ENCODE measurements at regions not wholly inside any gene's neighbourhood (a gene's known extent, or its start where the extent isn't known, plus 50 kb on each side); places are given as distances from the start of the nearest gene placed in this dataset.

- WGBS, 3 donors: 82 to 85% (median 84%) methylated on average over 34 of the region's 34 CpGs
- DNase-seq (no peak), ATAC-seq (no peak)
- TF ChIP-seq CTCF (IDR thresholded peaks at IDR 0.05): no peak
- Histone ChIP-seq H3K4me3 (no peak overlapping the region), H3K36me3 (ENCODE audit: insufficient read depth in 1 of 2, low read depth in 1 of 2) (no peaks in the 10 kb centered on the region), H3K4me1 (no peaks in the 10 kb centered on the region), H3K27me3 (ENCODE audit: insufficient read depth in 3 of 3, low read length in 2 of 3) (no peaks in the 10 kb centered on the region), H3K9me3 (no peaks in the 10 kb centered on the region), H3K27ac (no peak overlapping the region)
- intact Hi-C loops (cut with DNase I): no loop called here
Measured at GRCh38 chr20:40913224-40914185, 115.1 kb upstream of the TOP1 start.

- H3K4me3 ChIP-seq: no peak overlapping the region
- H3K36me3 ChIP-seq (ENCODE audit: insufficient read depth in 1 of 2, low read depth in 1 of 2): no peaks in the 10 kb centered on the region
- 52 to 69% (median 53%) methylated on average over 3 of the region's 3 CpGs for WGBS, 3 donors
- TF ChIP-seq CTCF (IDR thresholded peaks at IDR 0.05): no peak
- H3K4me1 ChIP-seq: no peaks in the 10 kb centered on the region
- ATAC-seq: no peak
- no peak for DNase-seq
- no peaks in the 10 kb centered on the region for H3K9me3 ChIP-seq
- H3K27me3 ChIP-seq (ENCODE audit: insufficient read depth in 3 of 3, low read length in 2 of 3): no peaks in the 10 kb centered on the region
- H3K27ac ChIP-seq: no peak overlapping the region
- intact Hi-C loops (cut with DNase I): no loop called here
Measured at GRCh38 chr20:40915756-40916155, 112.9 kb upstream of the TOP1 start.

GRCh38 chr20:40916276-40916675 is 112.3 kb upstream of the TOP1 start:
- intact Hi-C loops (cut with DNase I): no loop called here
- H3K9me3 ChIP-seq: no peaks in the 10 kb centered on the region
- no peak for TF ChIP-seq CTCF (IDR thresholded peaks at IDR 0.05)
- H3K36me3 ChIP-seq (ENCODE audit: insufficient read depth in 1 of 2, low read depth in 1 of 2): no peaks in the 10 kb centered on the region
- no peak overlapping the region for H3K4me3 ChIP-seq
- ATAC-seq: no peak
- H3K4me1 ChIP-seq: no peaks in the 10 kb centered on the region
- no peak overlapping the region for H3K27ac ChIP-seq
- no peaks in the 10 kb centered on the region for H3K27me3 ChIP-seq (ENCODE audit: insufficient read depth in 3 of 3, low read length in 2 of 3)
- 25 to 39% (median 35%) methylated on average over 1 of the region's 1 CpG for WGBS, 3 donors
- no peak for DNase-seq

GRCh38 chr20:40920291-40920690 is 108.3 kb upstream of the TOP1 start:
- H3K4me1 ChIP-seq: no peaks in the 10 kb centered on the region
- ATAC-seq: no peak
- H3K4me3 ChIP-seq: no peak overlapping the region
- no peak overlapping the region for H3K27ac ChIP-seq
- H3K36me3 ChIP-seq (ENCODE audit: insufficient read depth in 1 of 2, low read depth in 1 of 2): no peaks in the 10 kb centered on the region
- DNase-seq: no peak
- H3K27me3 ChIP-seq (ENCODE audit: insufficient read depth in 3 of 3, low read length in 2 of 3): peaks cover 0 to 2% (median 0%) of the 10 kb centered on the region in 3 donors
- WGBS, 3 donors: 72 to 76% (median 74%) methylated on average over 2 of the region's 2 CpGs
- intact Hi-C loops (cut with DNase I): no loop called here
- no peaks in the 10 kb centered on the region for H3K9me3 ChIP-seq
- TF ChIP-seq CTCF (IDR thresholded peaks at IDR 0.05): no peak
